EL (cell line): ENCODE measurements at regions not wholly inside any gene's neighbourhood (a gene's known extent, or its start where the extent isn't known, plus 50 kb on each side); places are given as distances from the start of the nearest gene placed in this dataset.
"Not testable (repeated sequence)": the region's sequence is repeated elsewhere in the genome, so short reads cannot be mapped to it uniquely, and the experiment has no call there.

Source experiments
- DNase-seq: peaks from one replicate; pipeline ENCODE4 v3.0.0-alpha.2; 2016

DNA sequence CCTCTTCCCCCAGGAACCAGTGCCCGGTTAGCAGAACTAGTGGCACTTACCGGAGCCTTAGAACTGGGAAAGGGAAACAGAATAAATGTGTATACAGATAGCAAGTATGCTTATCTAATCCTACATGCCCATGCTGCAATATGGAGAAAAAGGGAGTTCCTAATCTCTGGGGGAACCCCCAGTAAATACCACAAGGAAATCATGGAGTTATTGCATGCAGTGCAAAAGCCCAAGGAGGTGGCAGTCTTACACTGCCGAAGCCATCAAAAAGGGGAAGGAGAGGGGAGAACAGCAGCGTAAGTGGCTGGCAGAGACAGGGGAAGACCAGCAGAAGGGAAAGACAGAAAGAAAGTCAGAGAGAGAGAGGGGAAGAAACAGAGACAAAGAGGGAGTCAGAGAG lies 556.7 kb upstream of the SPRY2 start:
- not testable (repeated sequence) for DNase-seq

GRCh38 chr13:80894917-80895316 lies 554.0 kb upstream of the SPRY2 start:
- DNase-seq, result no peak

DNA sequence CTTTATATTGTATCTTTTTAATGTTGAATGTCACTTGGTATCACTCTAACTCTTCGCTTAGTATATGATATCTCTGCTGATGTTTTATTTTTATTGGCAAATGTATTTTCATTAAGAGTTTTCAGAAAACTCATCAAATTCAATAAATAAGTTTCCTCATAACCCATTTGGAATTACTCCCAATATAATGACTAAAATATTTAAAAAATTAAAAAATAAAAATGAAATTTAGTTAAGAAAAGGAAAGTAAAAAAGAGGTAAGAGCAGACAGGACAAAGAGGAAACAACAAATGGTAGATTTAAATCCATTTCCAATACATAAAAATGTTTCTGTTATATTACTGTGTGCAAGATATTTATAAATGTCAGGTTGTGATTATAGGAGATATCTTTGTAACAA lies 548.9 kb upstream of the SPRY2 start:
- DNase-seq, result no peak

DNA sequence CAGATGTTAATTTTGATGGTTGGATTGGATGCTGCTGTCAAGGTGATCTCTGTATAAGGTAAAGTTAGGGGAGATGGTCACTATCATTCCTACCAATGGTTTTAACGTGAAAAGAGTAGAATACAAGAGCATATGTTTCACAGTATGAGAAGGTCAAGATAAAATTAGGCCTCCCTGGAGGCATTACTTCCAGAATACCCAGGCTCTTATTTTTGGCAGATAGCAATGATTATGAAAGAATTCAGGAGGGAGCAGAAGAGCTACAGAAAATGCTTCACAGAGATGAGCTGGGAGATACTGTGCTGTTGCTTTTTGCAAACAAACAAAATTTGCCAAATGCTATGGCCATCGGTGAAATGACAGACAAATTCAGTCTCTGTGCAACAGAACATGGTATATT lies 547.5 kb upstream of the SPRY2 start:
- no peak for DNase-seq

DNA sequence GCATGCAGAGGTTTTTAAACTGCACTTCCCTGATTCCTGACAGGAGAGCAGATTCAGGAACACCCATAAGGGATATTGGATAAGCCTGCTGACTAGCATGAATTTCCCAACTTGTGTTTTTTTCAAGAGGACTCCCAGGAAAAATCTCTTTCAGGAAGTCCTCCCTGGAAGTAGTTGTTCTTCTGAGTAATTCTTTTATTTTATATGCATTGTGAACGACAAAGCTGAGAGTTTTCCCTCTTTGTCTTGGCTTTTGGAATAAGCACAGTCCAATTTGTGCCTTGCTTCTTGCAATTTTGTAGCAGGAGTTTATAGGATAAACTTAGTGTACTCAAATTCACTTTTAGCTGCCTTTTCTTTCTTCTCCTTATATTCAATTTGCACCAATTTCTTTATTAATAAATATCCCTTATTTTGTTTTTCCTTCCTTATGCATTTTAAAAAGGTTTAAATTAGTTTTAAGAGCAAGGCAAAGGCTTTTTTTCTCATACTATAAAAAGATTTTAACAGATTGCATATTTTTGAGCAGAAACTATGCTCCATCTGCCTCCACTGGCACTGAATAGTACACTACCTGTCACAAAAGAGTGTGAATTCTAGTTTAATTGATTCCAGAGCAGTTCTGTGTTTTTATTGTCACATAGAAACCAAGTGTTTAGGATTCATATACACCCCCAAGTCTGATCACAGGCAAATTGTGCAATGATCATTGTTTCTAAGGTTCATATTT lies 543.3 kb upstream of the SPRY2 start:
- no peak for DNase-seq

DNA sequence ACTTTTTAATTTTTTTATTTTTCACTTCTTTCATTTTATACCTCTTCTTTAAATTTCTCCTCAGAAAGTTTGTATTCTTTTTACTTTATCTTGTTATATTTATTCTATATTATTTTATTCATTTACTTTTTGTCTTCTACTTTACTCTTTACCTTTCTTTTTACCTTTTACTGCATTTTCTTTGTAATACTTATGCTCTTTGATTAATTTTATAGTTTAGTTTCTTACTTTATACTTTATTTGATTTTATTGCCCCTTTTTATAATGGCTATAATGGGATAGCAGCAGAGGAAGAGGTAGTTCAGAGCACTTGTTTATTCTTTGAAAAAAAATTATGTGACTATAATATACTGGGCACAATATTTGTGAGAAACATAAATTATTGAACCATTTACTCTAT lies 542.6 kb upstream of the SPRY2 start:
- DNase-seq, result no peak

DNA sequence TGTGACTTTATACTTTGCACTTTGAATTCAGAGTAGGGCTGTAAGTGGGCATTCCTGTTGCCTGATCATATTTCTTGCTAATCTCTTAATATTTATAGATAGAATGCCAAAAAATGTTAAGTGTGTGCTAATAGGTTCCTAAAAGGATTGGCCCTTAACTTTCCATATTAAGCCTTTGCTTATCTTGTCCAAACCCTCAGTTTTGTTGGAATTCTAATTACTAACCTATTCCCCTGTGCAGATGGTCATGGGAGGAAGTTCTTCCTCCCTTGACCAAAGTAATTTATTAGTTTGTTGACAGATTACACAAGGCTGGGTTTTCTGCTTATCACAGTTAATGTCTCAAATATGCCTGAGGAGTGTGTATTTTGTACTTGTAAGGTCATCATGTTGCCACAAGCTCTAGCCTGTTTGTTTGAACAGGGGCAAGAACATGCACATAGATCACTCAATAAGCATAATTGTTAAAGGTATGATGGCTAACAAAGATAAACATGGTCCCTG lies 541.1 kb upstream of the SPRY2 start:
- DNase-seq, result no peak

- no peak for DNase-seq
These were observed 540.6 kb upstream of the SPRY2 start for GRCh38 chr13:80881495-80881894.

GRCh38 chr13:80881034-80881433 lies 540.1 kb upstream of the SPRY2 start:
- DNase-seq, result no peak

DNA sequence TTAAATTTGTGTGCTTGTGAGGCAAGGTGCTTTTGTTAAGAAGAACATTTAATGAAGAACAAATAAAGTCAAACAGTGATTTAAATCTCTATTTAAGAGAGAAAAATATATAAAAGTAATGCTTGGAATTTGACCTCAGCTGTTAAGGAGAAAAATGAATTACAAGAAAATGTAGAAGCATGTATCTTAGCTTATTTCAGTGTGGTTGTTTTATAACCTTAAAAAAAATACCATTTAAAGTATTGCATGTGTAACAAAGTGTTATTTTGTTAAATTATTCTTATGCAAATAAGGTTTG lies 537.0 kb upstream of the SPRY2 start:
- no peak for DNase-seq

DNA sequence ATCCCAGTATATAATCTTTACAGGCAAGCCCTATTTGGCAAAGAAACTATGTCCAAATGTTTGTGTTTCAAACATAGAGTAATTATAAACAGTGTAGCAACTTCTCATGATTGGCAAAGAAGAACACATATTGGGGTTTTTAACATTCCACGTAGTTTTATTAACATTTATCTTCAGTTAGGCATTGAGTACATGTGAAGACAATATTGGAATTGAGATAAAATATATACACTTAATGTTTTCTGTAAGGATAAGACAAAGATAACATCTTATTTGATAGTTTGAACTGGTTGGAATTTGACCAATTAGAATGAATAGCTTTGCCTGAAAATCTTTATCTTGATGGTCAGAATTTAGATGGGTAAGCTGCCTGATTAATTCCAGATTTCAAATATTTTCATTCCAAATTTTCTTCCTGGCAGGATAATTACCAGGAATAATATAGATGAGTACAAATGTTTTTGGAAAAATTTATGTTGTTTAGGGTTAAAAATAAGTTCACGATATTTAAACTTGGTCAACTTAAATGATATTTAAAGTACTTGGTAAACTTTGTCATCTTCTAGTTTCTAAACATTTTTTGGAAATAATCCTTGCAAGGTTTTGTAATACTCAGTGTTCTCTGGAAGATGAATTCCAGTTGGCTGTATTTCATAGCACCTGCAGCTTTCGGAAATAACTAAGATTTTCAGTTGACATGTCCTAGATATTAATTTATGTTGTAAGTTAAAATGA lies 536.5 kb upstream of the SPRY2 start:
- no peak for DNase-seq

GRCh38 chr13:80873589-80873988 lies 532.7 kb upstream of the SPRY2 start:
- DNase-seq, result no peak

- DNase-seq, result not testable (repeated sequence)
These were observed 531.0 kb upstream of the SPRY2 start for GRCh38 chr13:80871971-80872370.

DNA sequence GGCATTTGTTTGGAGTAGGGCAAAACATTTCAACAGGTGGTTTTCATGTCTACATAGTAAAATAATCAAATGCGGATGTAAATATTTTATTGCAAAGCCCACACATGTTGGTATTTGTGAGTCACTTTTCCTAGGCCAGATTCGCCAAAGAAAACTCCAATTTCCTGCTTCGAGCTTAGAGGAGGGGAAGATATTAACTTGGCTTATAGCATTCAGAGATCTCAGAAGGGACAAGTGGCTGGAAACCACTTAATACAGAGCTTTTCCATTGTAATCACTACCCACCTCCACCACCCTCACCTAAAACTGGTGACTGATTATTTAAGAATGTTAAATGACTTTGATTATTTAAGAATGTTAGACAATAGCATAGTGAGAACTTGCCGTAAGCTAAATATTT lies 530.6 kb upstream of the SPRY2 start:
- DNase-seq, result no peak

GRCh38 chr13:80870186-80870585 lies 529.3 kb upstream of the SPRY2 start:
- DNase-seq, result no peak

- no peak for DNase-seq
These were observed 526.0 kb upstream of the SPRY2 start for GRCh38 chr13:80866921-80867320.

DNA sequence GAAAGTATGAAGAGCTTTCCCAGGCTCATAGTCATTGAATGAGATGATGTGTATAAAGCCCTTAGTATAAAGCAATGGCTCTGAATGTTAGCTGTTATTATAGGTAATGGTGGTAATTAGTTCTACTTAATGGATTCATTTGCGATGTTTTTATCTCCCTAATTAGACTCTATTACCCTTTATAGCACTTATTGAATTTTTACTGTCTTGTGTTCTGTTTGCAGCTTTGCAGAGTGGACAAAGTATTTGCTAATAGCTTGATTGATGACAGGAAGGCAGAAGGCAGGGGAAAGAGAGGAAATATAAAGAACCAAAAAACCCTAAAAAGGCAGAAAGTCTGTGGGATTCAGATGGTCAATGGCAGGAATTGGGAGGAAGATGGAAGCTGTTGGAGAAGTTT lies 524.4 kb upstream of the SPRY2 start:
- no peak for DNase-seq

GRCh38 chr13:80862456-80862855 lies 521.5 kb upstream of the SPRY2 start:
- no peak for DNase-seq

DNA sequence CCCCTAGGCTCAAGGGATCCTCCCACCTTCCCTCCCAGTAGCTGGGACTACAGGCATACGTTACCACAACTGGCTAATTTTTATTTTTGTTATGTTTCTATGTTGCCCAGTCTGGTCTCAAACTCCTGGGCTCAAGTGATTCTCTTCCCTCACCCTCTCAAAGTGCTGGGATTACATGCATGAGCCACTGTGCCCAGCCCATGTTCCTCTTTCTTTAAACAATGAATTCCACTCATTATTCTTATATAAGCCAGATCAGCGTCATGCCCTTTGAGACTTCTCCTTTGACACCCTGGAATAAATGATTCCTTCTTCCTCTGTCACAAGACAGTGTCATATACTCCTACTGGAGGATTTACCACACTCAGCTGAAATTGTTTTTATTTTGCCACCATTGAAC lies 519.9 kb upstream of the SPRY2 start:
- DNase-seq, result no peak

DNA sequence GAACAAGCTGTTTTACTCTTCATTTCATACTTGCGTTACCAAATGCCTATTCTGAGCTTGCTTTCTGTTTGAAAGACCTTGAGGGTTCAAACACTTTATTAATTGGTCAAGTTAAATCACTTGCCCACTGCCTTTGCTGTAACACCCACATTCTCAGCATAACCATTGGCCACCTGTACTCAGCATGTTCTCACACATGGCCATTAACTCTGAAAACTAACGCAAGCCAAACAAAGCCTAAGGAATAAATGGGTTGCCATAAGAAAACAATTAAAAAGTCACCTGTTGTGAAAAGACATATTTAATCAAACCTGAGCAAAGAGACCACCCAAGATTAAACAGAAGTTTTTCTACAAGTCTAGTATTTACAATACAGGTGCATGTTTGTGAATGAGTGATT lies 517.2 kb upstream of the SPRY2 start:
- DNase-seq, result no peak

DNA sequence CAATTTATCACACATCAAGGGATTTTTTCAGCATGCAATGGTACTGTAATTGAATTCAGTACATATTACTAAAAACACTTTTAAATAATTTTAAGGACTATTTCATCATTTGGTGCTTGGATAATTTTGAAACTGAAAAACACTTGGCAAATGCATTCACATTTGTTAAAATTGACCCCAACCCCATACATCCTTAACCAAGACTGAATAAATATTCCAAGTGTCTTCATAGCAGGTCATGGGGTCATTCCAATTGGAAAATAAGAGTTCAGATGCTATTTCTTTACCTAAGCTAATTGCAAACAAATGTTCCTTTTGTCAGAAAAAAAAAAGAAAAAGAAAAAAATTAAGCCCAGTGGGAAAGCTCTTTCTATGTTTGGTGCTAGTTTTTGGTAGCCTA lies 516.4 kb upstream of the SPRY2 start:
- no peak for DNase-seq

- no peak for DNase-seq
These were observed 509.8 kb upstream of the SPRY2 start for GRCh38 chr13:80850771-80851170.

- no peak for DNase-seq
These were observed 503.2 kb upstream of the SPRY2 start for GRCh38 chr13:80844164-80844563.

- no peak for DNase-seq
These were observed 500.5 kb upstream of the SPRY2 start for GRCh38 chr13:80841414-80841813.
